ENCODE measurements at regions not wholly inside any gene's neighbourhood (a gene's known extent, or its start where the extent isn't known, plus 50 kb on each side); places are given as distances from the start of the nearest gene placed in this dataset.

GRCh38 chr6:155595284-155595683, 139.6 kb upstream of the NOX3 start:
- Mint-ChIP-seq H3K36me3 (ENCODE audit: low read depth) (no peaks in the 10 kb centered on the region), H3K4me1 (no peaks in the 10 kb centered on the region), H3K27ac (no peak overlapping the region), H3K4me3 (no peak overlapping the region), H3K9me3 (no peaks in the 10 kb centered on the region), H3K27me3 (peaks cover 12% of the 10 kb centered on the region)
- no peak for ATAC-seq (replicated peaks)

GRCh38 chr6:155591741-155592140, 136.1 kb upstream of the NOX3 start:
- ATAC-seq (replicated peaks) = no peak
- peaks cover 3% of the 10 kb centered on the region for H3K9me3 Mint-ChIP-seq
- no peaks in the 10 kb centered on the region for H3K4me1 Mint-ChIP-seq
- H3K27me3 Mint-ChIP-seq = peaks cover 16% of the 10 kb centered on the region
- no peak overlapping the region for H3K27ac Mint-ChIP-seq
- H3K36me3 Mint-ChIP-seq (ENCODE audit: low read depth) = no peaks in the 10 kb centered on the region
- no peak overlapping the region for H3K4me3 Mint-ChIP-seq

GRCh38 chr6:155589190-155589589, 133.6 kb upstream of the NOX3 start:
- no peak for ATAC-seq (replicated peaks)
- Mint-ChIP-seq H3K36me3 (ENCODE audit: low read depth) (no peaks in the 10 kb centered on the region), H3K27ac (no peak overlapping the region), H3K9me3 (peaks cover 3% of the 10 kb centered on the region), H3K27me3 (peaks cover 16% of the 10 kb centered on the region), H3K4me3 (no peak overlapping the region), H3K4me1 (no peaks in the 10 kb centered on the region)

- H3K27me3 Mint-ChIP-seq = peaks cover 14% of the 10 kb centered on the region
- H3K9me3 Mint-ChIP-seq = peaks cover 3% of the 10 kb centered on the region
- no peak overlapping the region for H3K27ac Mint-ChIP-seq
- no peaks in the 10 kb centered on the region for H3K4me1 Mint-ChIP-seq
- H3K4me3 Mint-ChIP-seq = no peak overlapping the region
- H3K36me3 Mint-ChIP-seq (ENCODE audit: low read depth) = no peaks in the 10 kb centered on the region
- ATAC-seq (replicated peaks) = no peak
Measured at GRCh38 chr6:155587817-155588216, 132.2 kb upstream of the NOX3 start.

GRCh38 chr6:155586090-155586489, 130.5 kb upstream of the NOX3 start:
- Mint-ChIP-seq H3K9me3 (peaks cover 3% of the 10 kb centered on the region), H3K27ac (no peak overlapping the region), H3K27me3 (peaks cover 5% of the 10 kb centered on the region), H3K36me3 (ENCODE audit: low read depth) (no peaks in the 10 kb centered on the region), H3K4me3 (no peak overlapping the region), H3K4me1 (no peaks in the 10 kb centered on the region)
- ATAC-seq (replicated peaks) = no peak

GRCh38 chr6:155584006-155584405, 128.4 kb upstream of the NOX3 start:
- no peaks in the 10 kb centered on the region for H3K36me3 Mint-ChIP-seq (ENCODE audit: low read depth)
- peaks cover 3% of the 10 kb centered on the region for H3K9me3 Mint-ChIP-seq
- H3K27ac Mint-ChIP-seq = peak overlapping the region; percentile 44
- peaks cover 4% of the 10 kb centered on the region for H3K27me3 Mint-ChIP-seq
- ATAC-seq (replicated peaks) = no peak
- H3K4me3 Mint-ChIP-seq = no peak overlapping the region
- H3K4me1 Mint-ChIP-seq = no peaks in the 10 kb centered on the region

GRCh38 chr6:155582016-155582991, 126.7 kb upstream of the NOX3 start:
- Mint-ChIP-seq H3K36me3 (ENCODE audit: low read depth) (no peaks in the 10 kb centered on the region), H3K27me3 (peaks cover 4% of the 10 kb centered on the region), H3K4me3 (no peak overlapping the region), H3K9me3 (no peaks in the 10 kb centered on the region), H3K27ac (no peak overlapping the region), H3K4me1 (no peaks in the 10 kb centered on the region)
- ATAC-seq (replicated peaks) = no peak

GRCh38 chr6:155580904-155581303, 125.3 kb upstream of the NOX3 start:
- Mint-ChIP-seq H3K27ac (no peak overlapping the region), H3K27me3 (peaks cover 4% of the 10 kb centered on the region), H3K4me3 (no peak overlapping the region), H3K36me3 (ENCODE audit: low read depth) (no peaks in the 10 kb centered on the region), H3K4me1 (no peaks in the 10 kb centered on the region), H3K9me3 (no peaks in the 10 kb centered on the region)
- no peak for ATAC-seq (replicated peaks)

GRCh38 chr6:155578251-155578650, 122.6 kb upstream of the NOX3 start:
- Mint-ChIP-seq H3K4me1 (no peaks in the 10 kb centered on the region), H3K36me3 (ENCODE audit: low read depth) (no peaks in the 10 kb centered on the region), H3K9me3 (no peaks in the 10 kb centered on the region), H3K4me3 (no peak overlapping the region), H3K27ac (no peak overlapping the region), H3K27me3 (peaks cover 25% of the 10 kb centered on the region)
- no peak for ATAC-seq (replicated peaks)

GRCh38 chr6:155561966-155562364, 106.3 kb upstream of the NOX3 start:
- no peak overlapping the region for H3K27ac Mint-ChIP-seq

GRCh38 chr6:155561257-155561965, 105.8 kb upstream of the NOX3 start:
- Mint-ChIP-seq H3K4me3 (no peak overlapping the region), H3K4me1 (no peaks in the 10 kb centered on the region), H3K9me3 (no peaks in the 10 kb centered on the region), H3K36me3 (ENCODE audit: low read depth) (no peaks in the 10 kb centered on the region), H3K27ac (no peak overlapping the region), H3K27me3 (peaks cover 7% of the 10 kb centered on the region)
- no peak for ATAC-seq (replicated peaks)

More at GRCh38 chr6:155561966-155562364, 106.3 kb upstream of the NOX3 start:
- no peak for ATAC-seq (replicated peaks)
- Mint-ChIP-seq H3K4me1 (no peaks in the 10 kb centered on the region), H3K36me3 (ENCODE audit: low read depth) (no peaks in the 10 kb centered on the region), H3K4me3 (no peak overlapping the region), H3K9me3 (no peaks in the 10 kb centered on the region), H3K27me3 (peaks cover 7% of the 10 kb centered on the region)

- H3K27ac Mint-ChIP-seq = no peak overlapping the region
- no peak for ATAC-seq (replicated peaks)
- H3K4me3 Mint-ChIP-seq = no peak overlapping the region
- peaks cover 3% of the 10 kb centered on the region for H3K27me3 Mint-ChIP-seq
- H3K9me3 Mint-ChIP-seq = no peaks in the 10 kb centered on the region
- no peaks in the 10 kb centered on the region for H3K4me1 Mint-ChIP-seq
- no peaks in the 10 kb centered on the region for H3K36me3 Mint-ChIP-seq (ENCODE audit: low read depth)
Measured at GRCh38 chr6:155549928-155550327, 94.3 kb upstream of the NOX3 start.

GRCh38 chr6:155549028-155549798, 93.6 kb upstream of the NOX3 start:
- H3K27ac Mint-ChIP-seq = no peak overlapping the region
- no peaks in the 10 kb centered on the region for H3K9me3 Mint-ChIP-seq
- peaks cover 3% of the 10 kb centered on the region for H3K27me3 Mint-ChIP-seq
- H3K36me3 Mint-ChIP-seq (ENCODE audit: low read depth) = no peaks in the 10 kb centered on the region
- H3K4me3 Mint-ChIP-seq = no peak overlapping the region
- H3K4me1 Mint-ChIP-seq = no peaks in the 10 kb centered on the region
- ATAC-seq (replicated peaks) = no peak

- H3K4me3 Mint-ChIP-seq = no peak overlapping the region
Measured at GRCh38 chr6:155548576-155548975, 92.9 kb upstream of the NOX3 start.

More at GRCh38 chr6:155548576-155548975, 92.9 kb upstream of the NOX3 start:
- Mint-ChIP-seq H3K27me3 (peaks cover 3% of the 10 kb centered on the region), H3K9me3 (no peaks in the 10 kb centered on the region), H3K27ac (no peak overlapping the region), H3K36me3 (ENCODE audit: low read depth) (no peaks in the 10 kb centered on the region), H3K4me1 (no peaks in the 10 kb centered on the region)
- ATAC-seq (replicated peaks) = no peak
